Activated T-helper 17 cell treated with anti-CD3 and anti-CD28 coated beads, Interleukin-2, amount 50 U/mL, for 72 hours (primary cell): ENCODE measurements at regions not wholly inside any gene's neighbourhood (a gene's known extent, or its start where the extent isn't known, plus 50 kb on each side); places are given as distances from the start of the nearest gene placed in this dataset.
"Not testable (repeated sequence)": the region's sequence is repeated elsewhere in the genome, so short reads cannot be mapped to it uniquely, and the experiment has no call there.

Experiments
- ATAC-seq: fragments of 150-1000 bp; cut with Tn5 transposase; replicated peaks from 2 replicates; pipeline ENCODE4 v1.10.0; 2021; ENCODE audit warnings: mild to moderate bottlenecking, moderate library complexity
- H3K27ac Mint-ChIP-seq: one replicate; pipeline ENCODE4 v1.8.0; 2022; ENCODE audit warnings: mixed read lengths
- H3K27me3 Mint-ChIP-seq: one replicate; pipeline ENCODE4 v1.8.0; 2022; ENCODE audit warnings: mixed read lengths
- H3K36me3 Mint-ChIP-seq: one replicate; pipeline ENCODE4 v1.8.0; 2022; ENCODE audit warnings: low read depth, mild to moderate bottlenecking, mixed read lengths
- H3K4me1 Mint-ChIP-seq: one replicate; pipeline ENCODE4 v1.8.0; 2022; ENCODE audit warnings: mixed read lengths
- H3K4me3 Mint-ChIP-seq: one replicate; pipeline ENCODE4 v1.8.0; 2022; ENCODE audit warnings: mild to moderate bottlenecking, mixed read lengths
- H3K9me3 Mint-ChIP-seq: one replicate; pipeline ENCODE4 v1.8.0; 2022; ENCODE audit warnings: mixed read lengths

GRCh38 chr13:65504213-65504612 is 1725.9 kb downstream of the PCDH9 start:
- Mint-ChIP-seq H3K4me3 (no peak overlapping the region), H3K27ac (no peak overlapping the region), H3K36me3 (no peaks in the 10 kb centered on the region), H3K27me3 (no peaks in the 10 kb centered on the region), H3K4me1 (no peaks in the 10 kb centered on the region), H3K9me3 (peaks cover 23% of the 10 kb centered on the region)
- ATAC-seq: no peak

GRCh38 chr13:65500481-65500880 is 1729.7 kb downstream of the PCDH9 start:
- H3K4me3 Mint-ChIP-seq: no peak overlapping the region
- no peaks in the 10 kb centered on the region for H3K36me3 Mint-ChIP-seq
- ATAC-seq: no peak
- no peaks in the 10 kb centered on the region for H3K27me3 Mint-ChIP-seq
- H3K27ac Mint-ChIP-seq: no peak overlapping the region
- peaks cover 11% of the 10 kb centered on the region for H3K9me3 Mint-ChIP-seq
- no peaks in the 10 kb centered on the region for H3K4me1 Mint-ChIP-seq

DNA sequence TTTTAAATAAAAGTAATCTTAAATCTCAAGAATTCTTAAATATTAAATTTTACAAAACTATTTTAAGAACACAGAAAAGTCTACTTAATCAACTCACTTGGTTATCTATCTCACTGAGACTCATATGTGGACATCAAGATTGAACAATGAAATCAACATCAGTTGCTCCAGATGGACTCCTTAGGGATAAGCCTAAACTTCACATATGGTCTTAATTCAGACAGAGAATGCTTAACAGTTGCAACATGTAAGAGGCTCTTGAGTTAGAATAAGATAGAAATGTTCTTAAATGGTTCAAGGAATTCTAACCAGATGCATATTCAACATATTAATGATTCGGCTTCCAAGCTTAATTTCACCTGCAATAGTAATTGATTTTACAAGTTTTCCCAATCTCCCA is 1730.9 kb downstream of the PCDH9 start:
- H3K4me1 Mint-ChIP-seq: no peaks in the 10 kb centered on the region
- H3K27me3 Mint-ChIP-seq: no peaks in the 10 kb centered on the region
- H3K9me3 Mint-ChIP-seq: peaks cover 11% of the 10 kb centered on the region
- no peak overlapping the region for H3K27ac Mint-ChIP-seq
- H3K36me3 Mint-ChIP-seq: no peaks in the 10 kb centered on the region
- no peak overlapping the region for H3K4me3 Mint-ChIP-seq
- no peak for ATAC-seq

DNA sequence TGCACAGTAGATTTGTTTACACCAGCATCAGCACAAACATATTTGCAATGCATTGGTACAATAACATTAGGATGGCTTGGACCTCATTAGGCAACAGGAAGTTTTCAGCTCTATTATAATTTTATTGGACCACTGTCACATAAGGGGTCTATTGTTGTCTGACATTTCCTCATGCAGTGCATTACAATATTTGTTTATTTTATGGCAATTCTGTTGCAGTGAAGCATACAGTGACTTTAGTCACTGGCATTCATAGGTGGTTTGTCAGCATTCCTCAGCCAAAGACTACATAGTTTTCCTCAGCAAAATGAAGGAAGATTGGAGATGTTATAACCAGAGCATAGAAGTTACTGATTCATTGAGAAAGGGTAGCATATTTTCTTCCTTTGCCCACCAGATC is 1732.9 kb downstream of the PCDH9 start:
- Mint-ChIP-seq H3K4me3 (no peak overlapping the region), H3K27ac (no peak overlapping the region), H3K36me3 (no peaks in the 10 kb centered on the region), H3K9me3 (peaks cover 16% of the 10 kb centered on the region), H3K27me3 (no peaks in the 10 kb centered on the region), H3K4me1 (no peaks in the 10 kb centered on the region)
- no peak for ATAC-seq

DNA sequence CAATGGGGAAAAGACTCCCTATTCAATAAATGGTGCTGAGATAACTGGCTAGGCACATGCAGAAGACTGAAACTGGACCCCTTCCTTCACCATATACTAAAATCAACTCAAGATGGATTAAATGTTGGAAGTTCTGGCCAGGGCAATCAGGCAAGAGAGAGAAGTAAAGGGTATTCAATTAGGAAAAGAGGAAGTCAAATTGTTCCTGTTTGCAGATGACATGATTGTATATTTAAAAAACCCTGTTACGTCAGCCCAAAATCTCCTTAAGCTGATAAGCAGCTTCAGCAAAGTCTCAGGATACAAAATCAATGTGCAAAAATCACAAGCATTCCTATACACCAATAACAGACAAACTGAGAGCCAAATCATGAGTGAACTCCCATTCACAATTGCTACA is 1739.4 kb downstream of the PCDH9 start:
- H3K27ac Mint-ChIP-seq, H3K36me3 Mint-ChIP-seq, ATAC-seq, H3K27me3 Mint-ChIP-seq, H3K4me3 Mint-ChIP-seq, H3K4me1 Mint-ChIP-seq: not testable (repeated sequence)
- peaks cover 16% of the 10 kb centered on the region for H3K9me3 Mint-ChIP-seq

- peaks cover 13% of the 10 kb centered on the region for H3K9me3 Mint-ChIP-seq
- no peaks in the 10 kb centered on the region for H3K27me3 Mint-ChIP-seq
- no peak overlapping the region for H3K4me3 Mint-ChIP-seq
- H3K4me1 Mint-ChIP-seq: no peaks in the 10 kb centered on the region
- H3K27ac Mint-ChIP-seq: no peak overlapping the region
- H3K36me3 Mint-ChIP-seq: no peaks in the 10 kb centered on the region
- ATAC-seq: no peak
Observed at GRCh38 chr13:65488606-65489005, 1741.5 kb downstream of the PCDH9 start.

DNA sequence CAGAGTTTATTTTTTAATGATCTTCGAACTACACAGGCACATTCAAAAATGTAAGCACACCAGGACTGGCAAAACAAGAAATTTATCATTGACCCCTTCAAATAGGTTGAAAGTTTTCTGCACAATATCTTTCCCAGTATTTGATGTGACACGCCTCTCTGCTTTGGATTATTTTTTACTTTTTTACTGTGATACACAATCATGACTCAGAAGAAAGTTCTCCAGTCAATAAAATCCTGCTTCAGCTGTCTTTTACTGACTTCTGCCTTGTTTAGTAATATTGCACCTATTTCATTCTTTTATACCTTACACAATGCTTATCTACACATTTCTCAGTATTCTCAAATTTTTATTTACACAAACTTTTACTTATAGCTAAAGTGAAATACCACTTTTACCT is 1750.4 kb downstream of the PCDH9 start:
- no peak overlapping the region for H3K4me3 Mint-ChIP-seq
- no peaks in the 10 kb centered on the region for H3K27me3 Mint-ChIP-seq
- H3K36me3 Mint-ChIP-seq: no peaks in the 10 kb centered on the region
- H3K4me1 Mint-ChIP-seq: no peaks in the 10 kb centered on the region
- no peak for ATAC-seq
- H3K9me3 Mint-ChIP-seq: peaks cover 4% of the 10 kb centered on the region
- no peak overlapping the region for H3K27ac Mint-ChIP-seq

DNA sequence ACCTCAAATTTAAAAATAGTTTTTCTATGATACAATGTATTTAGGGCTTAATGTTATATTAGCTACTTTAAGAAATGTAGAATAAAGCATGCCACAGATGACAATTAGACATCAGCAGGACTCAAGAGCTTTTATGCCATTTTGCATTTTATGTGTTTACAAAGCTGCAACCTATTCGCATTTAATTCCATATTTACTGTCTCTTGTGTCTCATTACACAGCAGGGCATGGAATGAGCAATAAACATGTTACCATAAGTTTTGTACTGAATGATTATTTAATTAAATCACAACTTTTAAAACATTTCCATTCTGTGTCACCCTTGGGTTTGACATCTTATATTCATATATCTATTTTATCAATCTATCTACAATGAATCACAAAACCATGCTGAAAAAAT is 1756.9 kb downstream of the PCDH9 start:
- no peak for ATAC-seq
- H3K4me1 Mint-ChIP-seq: no peaks in the 10 kb centered on the region
- peaks cover 17% of the 10 kb centered on the region for H3K9me3 Mint-ChIP-seq
- no peaks in the 10 kb centered on the region for H3K27me3 Mint-ChIP-seq
- H3K27ac Mint-ChIP-seq: no peak overlapping the region
- no peaks in the 10 kb centered on the region for H3K36me3 Mint-ChIP-seq
- no peak overlapping the region for H3K4me3 Mint-ChIP-seq

DNA sequence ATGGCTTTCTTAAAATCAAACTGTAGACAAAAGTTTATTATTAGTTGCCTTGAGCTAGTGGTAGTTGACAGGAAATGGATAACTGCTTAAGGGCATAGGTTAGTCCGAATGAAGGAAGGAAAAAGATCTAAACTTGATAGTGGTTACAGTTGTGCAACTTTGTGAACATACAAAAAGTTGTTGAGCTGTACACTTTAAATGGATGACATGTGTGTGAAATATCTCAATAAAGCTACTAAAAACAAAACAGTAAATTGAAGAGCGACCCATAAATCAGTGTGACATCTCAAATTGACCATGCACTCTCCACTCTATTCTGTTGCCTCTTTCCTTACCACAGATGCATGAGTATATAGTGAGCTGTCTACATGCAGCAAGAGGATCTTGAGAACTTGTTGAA is 1757.8 kb downstream of the PCDH9 start:
- no peak for ATAC-seq
- Mint-ChIP-seq H3K27me3 (no peaks in the 10 kb centered on the region), H3K4me3 (no peak overlapping the region), H3K4me1 (no peaks in the 10 kb centered on the region), H3K36me3 (no peaks in the 10 kb centered on the region), H3K27ac (no peak overlapping the region), H3K9me3 (peaks cover 17% of the 10 kb centered on the region)

GRCh38 chr13:65470781-65471180 is 1759.4 kb downstream of the PCDH9 start:
- Mint-ChIP-seq H3K4me1 (no peaks in the 10 kb centered on the region), H3K4me3 (no peak overlapping the region), H3K27ac (no peak overlapping the region), H3K27me3 (no peaks in the 10 kb centered on the region), H3K36me3 (no peaks in the 10 kb centered on the region), H3K9me3 (peaks cover 22% of the 10 kb centered on the region)
- ATAC-seq: no peak

GRCh38 chr13:65468628-65469027 is 1761.5 kb downstream of the PCDH9 start:
- Mint-ChIP-seq H3K9me3 (peaks cover 20% of the 10 kb centered on the region), H3K27me3 (no peaks in the 10 kb centered on the region), H3K4me1 (no peaks in the 10 kb centered on the region), H3K27ac (no peak overlapping the region), H3K36me3 (no peaks in the 10 kb centered on the region), H3K4me3 (no peak overlapping the region)
- ATAC-seq: no peak

DNA sequence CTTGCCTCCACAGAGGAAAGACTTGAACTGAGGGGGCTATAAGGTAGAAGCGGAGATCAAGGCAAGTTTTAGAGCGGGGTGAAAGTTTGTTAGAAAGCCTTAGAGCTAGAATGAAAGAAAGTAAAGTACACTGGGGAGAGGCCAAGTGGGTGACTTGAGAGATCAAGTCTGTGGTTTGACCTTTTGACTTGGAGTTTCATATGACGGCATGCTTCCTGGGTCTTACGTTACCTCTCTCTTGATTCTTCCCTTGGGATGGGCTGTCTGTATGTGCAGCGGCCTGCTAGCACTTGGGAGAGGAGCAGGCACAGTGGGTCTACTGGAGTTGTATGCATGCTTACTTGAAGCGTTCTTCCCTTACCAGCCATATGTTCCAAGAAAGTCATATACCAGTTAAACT is 1768.5 kb downstream of the PCDH9 start:
- H3K4me3 Mint-ChIP-seq: no peak overlapping the region
- H3K36me3 Mint-ChIP-seq: no peaks in the 10 kb centered on the region
- H3K4me1 Mint-ChIP-seq: no peaks in the 10 kb centered on the region
- peaks cover 17% of the 10 kb centered on the region for H3K9me3 Mint-ChIP-seq
- no peak for ATAC-seq
- no peak overlapping the region for H3K27ac Mint-ChIP-seq
- no peaks in the 10 kb centered on the region for H3K27me3 Mint-ChIP-seq

- Mint-ChIP-seq H3K4me3 (no peak overlapping the region), H3K9me3 (peaks cover 7% of the 10 kb centered on the region), H3K4me1 (no peaks in the 10 kb centered on the region), H3K36me3 (no peaks in the 10 kb centered on the region), H3K27me3 (no peaks in the 10 kb centered on the region), H3K27ac (no peak overlapping the region)
- ATAC-seq: no peak
Observed at GRCh38 chr13:65460136-65460535, 1770.0 kb downstream of the PCDH9 start.

GRCh38 chr13:65456150-65456912 is 1773.8 kb downstream of the PCDH9 start:
- H3K27me3 Mint-ChIP-seq: no peaks in the 10 kb centered on the region
- no peak for ATAC-seq

DNA sequence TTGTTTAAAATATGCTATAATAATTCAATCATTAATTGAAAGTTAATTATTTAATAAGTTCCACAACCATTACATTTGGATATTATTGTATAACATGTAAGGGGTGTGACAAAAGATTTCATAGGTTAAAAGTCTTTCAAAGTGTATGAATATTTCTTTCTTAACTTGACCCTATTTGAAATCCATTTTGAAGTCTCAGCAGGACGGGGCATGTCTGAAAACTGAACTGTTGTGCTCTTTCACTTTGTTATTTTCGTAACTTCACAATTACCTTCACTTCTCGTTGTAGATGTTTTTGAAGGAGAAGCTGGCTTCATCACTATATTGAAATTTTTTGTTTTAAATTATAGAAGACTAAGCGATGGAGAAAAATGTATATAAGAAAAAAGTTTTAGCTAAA is 1775.7 kb downstream of the PCDH9 start:
- Mint-ChIP-seq H3K36me3 (no peaks in the 10 kb centered on the region), H3K27ac (no peak overlapping the region), H3K4me1 (no peaks in the 10 kb centered on the region), H3K4me3 (no peak overlapping the region), H3K27me3 (no peaks in the 10 kb centered on the region), H3K9me3 (no peaks in the 10 kb centered on the region)
- no peak for ATAC-seq

More at GRCh38 chr13:65456150-65456912, 1773.8 kb downstream of the PCDH9 start:
- H3K36me3 Mint-ChIP-seq: no peaks in the 10 kb centered on the region
- peaks cover 5% of the 10 kb centered on the region for H3K9me3 Mint-ChIP-seq
- H3K27ac Mint-ChIP-seq: no peak overlapping the region
- no peaks in the 10 kb centered on the region for H3K4me1 Mint-ChIP-seq
- no peak overlapping the region for H3K4me3 Mint-ChIP-seq

GRCh38 chr13:65453982-65454381 is 1776.2 kb downstream of the PCDH9 start:
- no peaks in the 10 kb centered on the region for H3K27me3 Mint-ChIP-seq
- ATAC-seq: no peak
- H3K36me3 Mint-ChIP-seq: no peaks in the 10 kb centered on the region
- H3K27ac Mint-ChIP-seq: no peak overlapping the region
- no peak overlapping the region for H3K4me3 Mint-ChIP-seq
- no peaks in the 10 kb centered on the region for H3K4me1 Mint-ChIP-seq
- no peaks in the 10 kb centered on the region for H3K9me3 Mint-ChIP-seq
